Mucosa of descending colon (tissue), 3 donors: ENCODE measurements at regions not wholly inside any gene's neighbourhood (a gene's known extent, or its start where the extent isn't known, plus 50 kb on each side); places are given as distances from the start of the nearest gene placed in this dataset.

ENCODE experiments used
- ATAC-seq: fragments of 200-7000 bp; cut with Tn5 transposase; one replicate; pipeline ENCODE4 v1.9.1; 2020; ENCODE audit warnings: mild to moderate bottlenecking, moderate library complexity
- DNase-seq, 3 donors: peaks; one replicate each; pipeline ENCODE4 v3.0.0-alpha.2; 2020
- H3K36me3 ChIP-seq: fragments of 200-600 bp; one replicate; pipeline ENCODE4 v1.8.0; 2021; ENCODE audit warnings: low read depth, mild to moderate bottlenecking
- H3K4me1 ChIP-seq: fragments of 200-600 bp; one replicate; pipeline ENCODE4 v1.8.0; 2021; ENCODE audit warnings: low read depth, mild to moderate bottlenecking
- H3K4me3 ChIP-seq: fragments of 200-600 bp; one replicate; pipeline ENCODE4 v1.8.0; 2021; ENCODE audit warnings: mild to moderate bottlenecking
- H3K9me3 ChIP-seq: fragments of 200-600 bp; one replicate; pipeline ENCODE4 v1.8.0; 2021; ENCODE audit warnings: mild to moderate bottlenecking
- CTCF ChIP-seq: fragments of 200-600 bp; IDR thresholded peaks from one replicate; pipeline ENCODE4 v1.8.0; 2022; ENCODE audit warnings: antibody characterized with exemption, mild to moderate bottlenecking
- intact Hi-C, 2 donors: fragments of 100-400 bp; cut with DNase I in 1 of 2; cut with micrococcal nuclease in 1 of 2; formaldehyde crosslinking; loops; one replicate each; pipeline versions ENCODE4 v1.11.0 to v1.11.1; 2022; cut with DNase I, micrococcal nuclease
- donor health status: DM: no; HTN: no; CAD: no; lungs with moderate emphysema.
- donor health status: DM: no; HTN: no; CAD: no.
- donor health status: DM: no; HTN: yes; CAD: no.

GRCh38 chr18:39198376-39198775 lies 1632.8 kb upstream of the CELF4 start:
- ATAC-seq (no peak), DNase-seq (no peak)
- TF ChIP-seq CTCF: no peak
- Histone ChIP-seq H3K4me3 (no peak overlapping the region), H3K9me3 (no peaks in the 10 kb centered on the region), H3K36me3 (no peaks in the 10 kb centered on the region), H3K4me1 (no peaks in the 10 kb centered on the region)
- intact Hi-C loops: no loop called here

GRCh38 chr18:39191931-39192330 lies 1626.3 kb upstream of the CELF4 start:
- TF ChIP-seq CTCF: no peak
- Histone ChIP-seq H3K9me3 (no peaks in the 10 kb centered on the region), H3K4me3 (no peak overlapping the region), H3K4me1 (no peaks in the 10 kb centered on the region), H3K36me3 (no peaks in the 10 kb centered on the region)
- ATAC-seq (no peak), DNase-seq (no peak)
- intact Hi-C loops: no loop called here

GRCh38 chr18:39191058-39191457 lies 1625.5 kb upstream of the CELF4 start:
- no peak for TF ChIP-seq CTCF
- intact Hi-C loops: no loop called here
- H3K9me3 ChIP-seq: no peaks in the 10 kb centered on the region
- no peaks in the 10 kb centered on the region for H3K4me1 ChIP-seq
- no peaks in the 10 kb centered on the region for H3K36me3 ChIP-seq
- H3K4me3 ChIP-seq: no peak overlapping the region
- no peak for DNase-seq
- ATAC-seq: no peak

- intact Hi-C loops: no loop called here
- H3K9me3 ChIP-seq: no peaks in the 10 kb centered on the region
- no peak for TF ChIP-seq CTCF
- DNase-seq: no peak
- no peaks in the 10 kb centered on the region for H3K36me3 ChIP-seq
- no peaks in the 10 kb centered on the region for H3K4me1 ChIP-seq
- no peak overlapping the region for H3K4me3 ChIP-seq
- no peak for ATAC-seq
These were observed 1624.9 kb upstream of the CELF4 start for GRCh38 chr18:39190508-39190907.

- no peak for TF ChIP-seq CTCF
- H3K4me1 ChIP-seq: no peaks in the 10 kb centered on the region
- no peaks in the 10 kb centered on the region for H3K9me3 ChIP-seq
- H3K36me3 ChIP-seq: no peaks in the 10 kb centered on the region
- intact Hi-C loops: no loop called here
- DNase-seq: no peak
- no peak overlapping the region for H3K4me3 ChIP-seq
- no peak for ATAC-seq
These were observed 1622.7 kb upstream of the CELF4 start for GRCh38 chr18:39188278-39188677.

GRCh38 chr18:39186008-39186407 lies 1620.4 kb upstream of the CELF4 start:
- ATAC-seq (no peak), DNase-seq (no peak)
- TF ChIP-seq CTCF: no peak
- Histone ChIP-seq H3K4me1 (no peaks in the 10 kb centered on the region), H3K4me3 (no peak overlapping the region), H3K9me3 (no peaks in the 10 kb centered on the region), H3K36me3 (no peaks in the 10 kb centered on the region)
- intact Hi-C loops: no loop called here
